ENCODE measurements at regions not wholly inside any gene's neighbourhood (a gene's known extent, or its start where the extent isn't known, plus 50 kb on each side); places are given as distances from the start of the nearest gene placed in this dataset.
"Not testable (repeated sequence)": the region's sequence is repeated elsewhere in the genome, so short reads cannot be mapped to it uniquely, and the experiment has no call there.

- TF ChIP-seq EZH2 (IDR thresholded peaks at IDR 0.05; ENCODE audit: borderline replicate concordance) (no peak), EZH2phosphoT487 (IDR thresholded peaks at IDR 0.05; ENCODE audit: low read depth, severe bottlenecking, unreplicated experiment) (no peak), CTCF (IDR thresholded peaks at IDR 0.05; ENCODE audit: poor library complexity) (no peak)
- WGBS (ENCODE audit: low lambda C conversion rate, missing lambda C conversion rate): 83% methylated on average over 10 of the region's 10 CpGs
- no peak overlapping the region for H2AFZ ChIP-seq
Measured at GRCh38 chr7:101753316-101753715, 64.1 kb upstream of the CUX1 start.

GRCh38 chr7:101754424-101755159, 62.8 kb upstream of the CUX1 start:
- H3K27me3 ChIP-seq: no peaks in the 10 kb centered on the region
- no peaks in the 10 kb centered on the region for H3K9me2 ChIP-seq (replicated peaks; ENCODE audit: insufficient read depth)
- H3K4me2 ChIP-seq: peak overlapping the region; percentile 66
- H3K4me1 ChIP-seq (ENCODE audit: insufficient read depth): no peaks in the 10 kb centered on the region
- H3K79me2 ChIP-seq: no peaks in the 10 kb centered on the region
- peak; percentile 35 for DNase-seq (ENCODE audit: low spot score)
- no peaks in the 10 kb centered on the region for H3K36me3 ChIP-seq (replicated peaks; ENCODE audit: insufficient read depth, low read depth)
- TF ChIP-seq CTCF (IDR thresholded peaks at IDR 0.05; ENCODE audit: poor library complexity) (no peak), EZH2phosphoT487 (IDR thresholded peaks at IDR 0.05; ENCODE audit: low read depth, severe bottlenecking, unreplicated experiment) (no peak), EZH2 (IDR thresholded peaks at IDR 0.05; ENCODE audit: borderline replicate concordance) (no peak)
- no peaks in the 10 kb centered on the region for H4K20me1 ChIP-seq (ENCODE audit: insufficient read depth, poor library complexity, severe bottlenecking)
- H2AFZ ChIP-seq: peak overlapping the region; percentile 54
- WGBS (ENCODE audit: low lambda C conversion rate, missing lambda C conversion rate): 63% methylated on average over 22 of the region's 22 CpGs
- peak overlapping the region; percentile 29 for H3K27ac ChIP-seq
- H3K9me3 ChIP-seq (ENCODE audit: low read depth): no peaks in the 10 kb centered on the region
- no peak overlapping the region for H3K4me3 ChIP-seq

More at GRCh38 chr7:101753316-101753715, 64.1 kb upstream of the CUX1 start:
- Histone ChIP-seq H4K20me1 (ENCODE audit: insufficient read depth, poor library complexity, severe bottlenecking) (no peaks in the 10 kb centered on the region), H3K27me3 (no peaks in the 10 kb centered on the region), H3K79me2 (no peaks in the 10 kb centered on the region), H3K4me3 (no peak overlapping the region), H3K9me3 (ENCODE audit: low read depth) (no peaks in the 10 kb centered on the region), H3K4me2 (no peak overlapping the region), H3K36me3 (replicated peaks; ENCODE audit: insufficient read depth, low read depth) (no peaks in the 10 kb centered on the region), H3K27ac (no peak overlapping the region), H3K9me2 (replicated peaks; ENCODE audit: insufficient read depth) (no peaks in the 10 kb centered on the region), H3K4me1 (ENCODE audit: insufficient read depth) (no peaks in the 10 kb centered on the region)
- no peak for DNase-seq (ENCODE audit: low spot score)

GRCh38 chr7:101757879-101758278, 59.5 kb upstream of the CUX1 start:
- Histone ChIP-seq H3K36me3 (replicated peaks; ENCODE audit: insufficient read depth, low read depth) (no peaks in the 10 kb centered on the region), H3K9me3 (ENCODE audit: low read depth) (no peaks in the 10 kb centered on the region), H3K27me3 (no peaks in the 10 kb centered on the region), H2AFZ (no peak overlapping the region), H3K4me3 (no peak overlapping the region), H3K4me1 (ENCODE audit: insufficient read depth) (no peaks in the 10 kb centered on the region), H4K20me1 (ENCODE audit: insufficient read depth, poor library complexity, severe bottlenecking) (no peaks in the 10 kb centered on the region), H3K9me2 (replicated peaks; ENCODE audit: insufficient read depth) (no peaks in the 10 kb centered on the region), H3K79me2 (no peaks in the 10 kb centered on the region), H3K4me2 (no peak overlapping the region), H3K27ac (no peak overlapping the region)
- TF ChIP-seq CTCF (IDR thresholded peaks at IDR 0.05; ENCODE audit: poor library complexity): no peak
- no peak for TF ChIP-seq EZH2 (IDR thresholded peaks at IDR 0.05; ENCODE audit: borderline replicate concordance)
- no peak for TF ChIP-seq EZH2phosphoT487 (IDR thresholded peaks at IDR 0.05; ENCODE audit: low read depth, severe bottlenecking, unreplicated experiment)
- 93% methylated on average over 7 of the region's 7 CpGs for WGBS (ENCODE audit: low lambda C conversion rate, missing lambda C conversion rate)
- no peak for DNase-seq (ENCODE audit: low spot score)

- not testable (repeated sequence) for H4K20me1 ChIP-seq (ENCODE audit: insufficient read depth, poor library complexity, severe bottlenecking); DNase-seq (ENCODE audit: low spot score); H3K79me2 ChIP-seq; H3K4me3 ChIP-seq; H3K9me2 ChIP-seq (replicated peaks; ENCODE audit: insufficient read depth); H3K4me2 ChIP-seq; H3K9me3 ChIP-seq (ENCODE audit: low read depth); H3K27ac ChIP-seq; H3K27me3 ChIP-seq; H3K36me3 ChIP-seq (replicated peaks; ENCODE audit: insufficient read depth, low read depth); H2AFZ ChIP-seq; H3K4me1 ChIP-seq (ENCODE audit: insufficient read depth)
- WGBS (ENCODE audit: low lambda C conversion rate, missing lambda C conversion rate): 89% methylated on average over 2 of the region's 2 CpGs
Measured at GRCh38 chr7:101758519-101758918, 58.9 kb upstream of the CUX1 start.
